Ishikawa (cell line): ENCODE measurements at regions not wholly inside any gene's neighbourhood (a gene's known extent, or its start where the extent isn't known, plus 50 kb on each side); places are given as distances from the start of the nearest gene placed in this dataset.

ENCODE experiments used
- CEBPB ChIP-seq: IDR thresholded peaks from 2 replicates; pipeline ENCODE4 v1.6.1; 2012
- CREB1 ChIP-seq: IDR thresholded peaks from 2 replicates; pipeline ENCODE4 v1.6.1; 2012; ENCODE audit warnings: low read depth
- EP300 ChIP-seq: IDR thresholded peaks from 2 replicates; pipeline ENCODE4 v1.6.1; 2012; ENCODE audit warnings: borderline replicate concordance
- RAD21 ChIP-seq: IDR thresholded peaks from 2 replicates; pipeline ENCODE4 v1.6.1; 2012; ENCODE audit warnings: low read depth
- TAF1 ChIP-seq: IDR thresholded peaks from 2 replicates; pipeline ENCODE4 v1.6.1; 2012; ENCODE audit warnings: low read depth, mild to moderate bottlenecking
- TCF12 ChIP-seq: IDR thresholded peaks from 2 replicates; pipeline ENCODE4 v1.6.1; 2012; ENCODE audit warnings: low read depth
- USF1 ChIP-seq: IDR thresholded peaks from 2 replicates; pipeline ENCODE4 v1.6.1; 2012
- YY1 ChIP-seq: IDR thresholded peaks from 2 replicates; pipeline ENCODE4 v1.6.1; 2012; ENCODE audit warnings: low read depth
- ZBTB7A ChIP-seq: IDR thresholded peaks from 2 replicates; pipeline ENCODE4 v1.6.1; 2012; ENCODE audit warnings: low read depth
- TF ChIP-seq, protein P1 (sequence below): IDR thresholded peaks from 2 replicates; pipeline ENCODE4 v1.6.1; 2012

GRCh38 chr1:37398096-37398495 lies 76.3 kb upstream of the ZC3H12A start:
- no peak for TF ChIP-seq EP300
- TF ChIP-seq USF1 = no peak
- TF ChIP-seq CEBPB = no peak
- TF ChIP-seq YY1 = no peak
- TF ChIP-seq CREB1 = no peak
- no peak for TF ChIP-seq RAD21
- TF ChIP-seq TCF12 = no peak
- TF ChIP-seq, protein P1, sequence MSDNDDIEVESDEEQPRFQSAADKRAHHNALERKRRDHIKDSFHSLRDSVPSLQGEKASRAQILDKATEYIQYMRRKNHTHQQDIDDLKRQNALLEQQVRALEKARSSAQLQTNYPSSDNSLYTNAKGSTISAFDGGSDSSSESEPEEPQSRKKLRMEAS = no peak
- no peak for TF ChIP-seq TAF1
- TF ChIP-seq ZBTB7A = no peak
